GM12864 (cell line): ENCODE measurements at regions not wholly inside any gene's neighbourhood (a gene's known extent, or its start where the extent isn't known, plus 50 kb on each side); places are given as distances from the start of the nearest gene placed in this dataset.

ENCODE experiments used
- DNase-seq: peaks from one replicate; pipeline ENCODE4 v3.0.0-alpha.2; 2011; ENCODE audit warnings: low read depth
- H3K4me3 ChIP-seq: 2 replicates; pipeline ENCODE4 v1.5.1; 2011; ENCODE audit warnings: mild to moderate bottlenecking, low read depth, low read length, control low read depth
- CTCF ChIP-seq: IDR thresholded peaks from 2 replicates; pipeline ENCODE4 v1.5.1; 2011; ENCODE audit warnings: low read depth, mild to moderate bottlenecking, moderate library complexity, low read length, control low read depth, inconsistent platforms; ENCODE audit errors: missing control alignments

GRCh38 chr11:98431463-98432359 is 589.0 kb upstream of the CNTN5 start:
- no peak overlapping the region for H3K4me3 ChIP-seq
- no peak for TF ChIP-seq CTCF
- DNase-seq, result no peak

GRCh38 chr11:98434296-98434695 is 586.5 kb upstream of the CNTN5 start:
- TF ChIP-seq CTCF, result no peak
- DNase-seq, result no peak
- no peak overlapping the region for H3K4me3 ChIP-seq

- no peak for TF ChIP-seq CTCF
- no peak for DNase-seq
- H3K4me3 ChIP-seq, result no peak overlapping the region
These were observed 567.4 kb upstream of the CNTN5 start for GRCh38 chr11:98453378-98453777.

GRCh38 chr11:98455500-98456307 is 565.0 kb upstream of the CNTN5 start:
- no peak for TF ChIP-seq CTCF
- no peak overlapping the region for H3K4me3 ChIP-seq
- no peak for DNase-seq

- no peak overlapping the region for H3K4me3 ChIP-seq
- no peak for TF ChIP-seq CTCF
These were observed 564.5 kb upstream of the CNTN5 start for GRCh38 chr11:98456308-98456680.

GRCh38 chr11:98495016-98495415 is 525.7 kb upstream of the CNTN5 start:
- no peak overlapping the region for H3K4me3 ChIP-seq
- no peak for DNase-seq
- TF ChIP-seq CTCF, result no peak

More at GRCh38 chr11:98456308-98456680, 564.5 kb upstream of the CNTN5 start:
- DNase-seq, result no peak
